Loucy (cell line): ENCODE measurements at regions not wholly inside any gene's neighbourhood (a gene's known extent, or its start where the extent isn't known, plus 50 kb on each side); places are given as distances from the start of the nearest gene placed in this dataset.
A peak's percentile ranks its signal among the peaks of the same experiment; 100 is the strongest.

ENCODE experiments used
- H2AFZ ChIP-seq: fragments of 200-600 bp; sonication (generic); 2 replicates; pipeline ENCODE4 v1.6.0; 2016; ENCODE audit warnings: antibody characterized with exemption, mild to moderate bottlenecking, low read length, moderate library complexity
- H3F3A ChIP-seq: fragments of 200-600 bp; 2 replicates; pipeline ENCODE4 v1.6.0; 2016; ENCODE audit warnings: antibody characterized with exemption, low read depth, mild to moderate bottlenecking
- H3K27me3 ChIP-seq: fragments of 200-600 bp; sonication (generic); 2 replicates; pipeline ENCODE4 v1.6.1; 2014; ENCODE audit warnings: low read length, mild to moderate bottlenecking; ENCODE audit not compliant: insufficient read depth, poor library complexity, severe bottlenecking
- H3K36me3 ChIP-seq: fragments of 200-600 bp; sonication (generic); 2 replicates; pipeline ENCODE4 v1.6.1; 2016; ENCODE audit warnings: low read length; ENCODE audit not compliant: insufficient read depth
- H3K4me1 ChIP-seq: fragments of 200-600 bp; sonication (generic); 2 replicates; pipeline ENCODE4 v1.5.1; 2014; ENCODE audit warnings: low read length, mild to moderate bottlenecking; ENCODE audit not compliant: insufficient read depth, poor library complexity, severe bottlenecking
- H3K4me2 ChIP-seq: fragments of 200-600 bp; sonication (generic); 2 replicates; pipeline ENCODE4 v1.6.0; 2014; ENCODE audit warnings: antibody characterized with exemption, low read length, low read depth, mild to moderate bottlenecking; ENCODE audit not compliant: poor library complexity, severe bottlenecking
- H3K4me3 ChIP-seq: fragments of 200-600 bp; sonication (generic); 2 replicates; pipeline ENCODE4 v1.5.1; 2014; ENCODE audit warnings: low read length, mild to moderate bottlenecking, mixed read lengths; ENCODE audit not compliant: poor library complexity, severe bottlenecking
- H3K79me2 ChIP-seq: fragments of 200-600 bp; sonication (generic); 2 replicates; pipeline ENCODE4 v1.6.1; 2014; ENCODE audit warnings: low read length; ENCODE audit not compliant: insufficient read depth
- H3K9ac ChIP-seq: fragments of 200-600 bp; sonication (generic); 2 replicates; pipeline ENCODE4 v1.6.0; 2014; ENCODE audit warnings: mild to moderate bottlenecking, low read depth, low read length, moderate library complexity; ENCODE audit not compliant: poor library complexity, severe bottlenecking
- H3K9me2 ChIP-seq: fragments of 200-600 bp; sonication (generic); replicated peaks from 2 replicates; pipeline ENCODE4 v1.6.1; 2016; ENCODE audit warnings: low read depth, low read length, mixed read lengths
- H3K9me3 ChIP-seq: fragments of 200-600 bp; sonication (generic); 2 replicates; pipeline ENCODE4 v1.6.1; 2014; ENCODE audit warnings: mild to moderate bottlenecking, antibody characterized with exemption, low read length, low read depth; ENCODE audit not compliant: insufficient read depth
- H4K20me1 ChIP-seq: fragments of 200-600 bp; sonication (generic); 2 replicates; pipeline ENCODE4 v1.6.0; 2014; ENCODE audit warnings: antibody characterized with exemption, low read length, mild to moderate bottlenecking; ENCODE audit not compliant: insufficient read depth, poor library complexity, severe bottlenecking
- CTCF ChIP-seq: fragments of 200-600 bp; sonication (generic); conservative IDR thresholded peaks from 2 replicates; pipeline ENCODE4 v1.5.1; 2014; ENCODE audit warnings: mild to moderate bottlenecking, antibody characterized with exemption, low read length
- EZH2phosphoT487 ChIP-seq: fragments of 200-600 bp; IDR thresholded peaks from 2 replicates; pipeline ENCODE4 v1.6.1; 2018; ENCODE audit warnings: antibody characterized with exemption, mild to moderate bottlenecking, moderate library complexity, borderline replicate concordance

- Histone ChIP-seq H3K4me2 (no peak overlapping the region), H3K9ac (no peak overlapping the region), H3K9me3 (no peaks in the 10 kb centered on the region), H4K20me1 (no peaks in the 10 kb centered on the region), H3K36me3 (no peaks in the 10 kb centered on the region), H3K79me2 (no peaks in the 10 kb centered on the region), H3F3A (no peaks in the 10 kb centered on the region), H3K27me3 (no peaks in the 10 kb centered on the region), H2AFZ (no peak overlapping the region), H3K9me2 (no peaks in the 10 kb centered on the region), H3K4me3 (no peak overlapping the region), H3K4me1 (peaks cover 12% of the 10 kb centered on the region)
- TF ChIP-seq EZH2phosphoT487 (no peak), CTCF (no peak)
Observed at GRCh38 chr2:206875701-206876100, 63.6 kb upstream of the CPO start.

- H3K4me3 ChIP-seq, result no peak overlapping the region
Observed at GRCh38 chr2:206876216-206876860, 63.0 kb upstream of the CPO start.

GRCh38 chr2:206881708-206882410 lies 57.5 kb upstream of the CPO start:
- Histone ChIP-seq H3K9ac (no peak overlapping the region), H3K36me3 (no peaks in the 10 kb centered on the region), H2AFZ (no peak overlapping the region), H3K9me3 (no peaks in the 10 kb centered on the region), H3K79me2 (no peaks in the 10 kb centered on the region), H4K20me1 (no peaks in the 10 kb centered on the region), H3K4me2 (no peak overlapping the region), H3K27me3 (no peaks in the 10 kb centered on the region), H3K4me1 (no peaks in the 10 kb centered on the region), H3K9me2 (no peaks in the 10 kb centered on the region), H3F3A (no peaks in the 10 kb centered on the region), H3K4me3 (no peak overlapping the region)
- no peak for TF ChIP-seq CTCF
- TF ChIP-seq EZH2phosphoT487, result no peak

More at GRCh38 chr2:206876216-206876860, 63.0 kb upstream of the CPO start:
- H3K9me2 ChIP-seq, result no peaks in the 10 kb centered on the region
- H3K4me1 ChIP-seq, result peaks cover 12% of the 10 kb centered on the region
- no peak overlapping the region for H3K4me2 ChIP-seq
- H3K9ac ChIP-seq, result no peak overlapping the region
- no peaks in the 10 kb centered on the region for H3K79me2 ChIP-seq
- no peaks in the 10 kb centered on the region for H3K36me3 ChIP-seq
- no peaks in the 10 kb centered on the region for H4K20me1 ChIP-seq
- no peaks in the 10 kb centered on the region for H3K27me3 ChIP-seq
- H2AFZ ChIP-seq, result peak overlapping the region; percentile 3; the same call in 1 of the 2 replicates
- no peaks in the 10 kb centered on the region for H3F3A ChIP-seq
- H3K9me3 ChIP-seq, result no peaks in the 10 kb centered on the region
- no peak for TF ChIP-seq EZH2phosphoT487
- TF ChIP-seq CTCF, result no peak
